ENCODE measurements at regions not wholly inside any gene's neighbourhood (a gene's known extent, or its start where the extent isn't known, plus 50 kb on each side); places are given as distances from the start of the nearest gene placed in this dataset.
"Not testable (repeated sequence)": the region's sequence is repeated elsewhere in the genome, so short reads cannot be mapped to it uniquely, and the experiment has no call there.

GRCh38 chr10:3636356-3637181 lies 148.4 kb downstream of the KLF6 start:
- no peak overlapping the region for H3K4me3 ChIP-seq (ENCODE audit: low read depth, low read length)
- TF ChIP-seq CTCF (IDR thresholded peaks at IDR 0.05; ENCODE audit: low read depth, low read length), result no peak

GRCh38 chr10:3635697-3636096 lies 149.3 kb downstream of the KLF6 start:
- TF ChIP-seq CTCF (IDR thresholded peaks at IDR 0.05; ENCODE audit: low read depth, low read length), result no peak
- no peak overlapping the region for H3K4me3 ChIP-seq (ENCODE audit: low read depth, low read length)

GRCh38 chr10:3635211-3635671 lies 149.8 kb downstream of the KLF6 start:
- H3K4me3 ChIP-seq (ENCODE audit: low read depth, low read length), result no peak overlapping the region
- no peak for TF ChIP-seq CTCF (IDR thresholded peaks at IDR 0.05; ENCODE audit: low read depth, low read length)

- H3K4me3 ChIP-seq (ENCODE audit: low read depth, low read length), result not testable (repeated sequence)
Observed at GRCh38 chr10:3634646-3635045, 150.4 kb downstream of the KLF6 start.

GRCh38 chr10:3631701-3632330 lies 153.2 kb downstream of the KLF6 start:
- H3K4me3 ChIP-seq (ENCODE audit: low read depth, low read length), result no peak overlapping the region
- TF ChIP-seq CTCF (IDR thresholded peaks at IDR 0.05; ENCODE audit: low read depth, low read length), result no peak

- TF ChIP-seq CTCF (IDR thresholded peaks at IDR 0.05; ENCODE audit: low read depth, low read length), result no peak
- H3K4me3 ChIP-seq (ENCODE audit: low read depth, low read length), result no peak overlapping the region
Observed at GRCh38 chr10:3631291-3631690, 153.7 kb downstream of the KLF6 start.

- no peak for TF ChIP-seq CTCF (IDR thresholded peaks at IDR 0.05; ENCODE audit: low read depth, low read length)
- H3K4me3 ChIP-seq (ENCODE audit: low read depth, low read length), result peak overlapping the region; percentile 38
Observed at GRCh38 chr10:3625959-3626751, 158.9 kb downstream of the KLF6 start.

Data from WI38 (cell line).